H9 (cell line): ENCODE measurements at regions not wholly inside any gene's neighbourhood (a gene's known extent, or its start where the extent isn't known, plus 50 kb on each side); places are given as distances from the start of the nearest gene placed in this dataset.

Experiments
- DNase-seq: peaks from one replicate; pipeline ENCODE4 v3.0.0-alpha.2; 2017
- H2AFZ ChIP-seq: one replicate; pipeline ENCODE4 v1.6.1; 2013; ENCODE audit warnings: mild to moderate bottlenecking, low read length, control low read depth, moderate library complexity
- H2AK5ac ChIP-seq: 2 replicates; pipeline ENCODE4 v1.6.1; 2013; ENCODE audit warnings: low read length, control low read depth, mixed read lengths; ENCODE audit not compliant: insufficient read length
- H2BK120ac ChIP-seq: one replicate; pipeline ENCODE4 v1.6.1; 2013; ENCODE audit warnings: low read depth, mild to moderate bottlenecking, low read length, control low read depth, inconsistent platforms; ENCODE audit not compliant: poor library complexity, severe bottlenecking
- H2BK12ac ChIP-seq: 2 replicates; pipeline ENCODE4 v1.6.1; 2013; ENCODE audit warnings: low read length, control low read depth, mixed read lengths, low read depth; ENCODE audit not compliant: insufficient read length
- H2BK15ac ChIP-seq: 2 replicates; pipeline ENCODE4 v1.6.1; 2013; ENCODE audit warnings: low read depth, low read length, control low read depth
- H2BK20ac ChIP-seq: one replicate; pipeline ENCODE4 v1.6.1; 2013; ENCODE audit warnings: low read depth, mild to moderate bottlenecking, low read length, control low read depth, inconsistent platforms; ENCODE audit not compliant: poor library complexity, severe bottlenecking
- H2BK5ac ChIP-seq: 2 replicates; pipeline ENCODE4 v1.6.1; 2013; ENCODE audit warnings: low read length, control low read depth, mixed read lengths; ENCODE audit not compliant: insufficient read length
- H3K14ac ChIP-seq: 2 replicates; pipeline ENCODE4 v1.6.1; 2013; ENCODE audit warnings: low read length, control low read depth; ENCODE audit not compliant: insufficient read depth
- H3K18ac ChIP-seq: 2 replicates; pipeline ENCODE4 v1.6.1; 2013; ENCODE audit warnings: low read depth, mild to moderate bottlenecking, mixed read lengths, low read length, control low read depth; ENCODE audit not compliant: insufficient read length
- H3K23ac ChIP-seq: 2 replicates; pipeline ENCODE4 v1.6.1; 2013; ENCODE audit warnings: low read length, control low read depth, mixed read lengths, low read depth; ENCODE audit not compliant: insufficient read length
- H3K23me2 ChIP-seq: 2 replicates; pipeline ENCODE4 v1.6.1; 2013; ENCODE audit warnings: low read depth, mild to moderate bottlenecking, mixed read lengths, low read length, control low read depth; ENCODE audit not compliant: insufficient read length, poor library complexity, severe bottlenecking
- H3K27ac ChIP-seq: 2 replicates; pipeline ENCODE4 v1.5.1; 2013; ENCODE audit warnings: low read length, control low read depth, mixed read lengths, low read depth; ENCODE audit not compliant: insufficient read length
- H3K27me3 ChIP-seq: 2 replicates; pipeline ENCODE4 v1.6.1; 2013; ENCODE audit warnings: low read length, control low read depth, inconsistent platforms; ENCODE audit not compliant: insufficient read depth
- H3K4ac ChIP-seq: 2 replicates; pipeline ENCODE4 v1.6.1; 2013; ENCODE audit warnings: low read depth, mild to moderate bottlenecking, control low read depth, inconsistent platforms, low read length, moderate library complexity
- H3K4me1 ChIP-seq: 2 replicates; pipeline ENCODE4 v1.6.1; 2013; ENCODE audit warnings: low read length, control low read depth, inconsistent platforms; ENCODE audit not compliant: insufficient read depth
- H3K4me2 ChIP-seq: 2 replicates; pipeline ENCODE4 v1.6.1; 2013; ENCODE audit warnings: low read length, control low read depth, mixed read lengths; ENCODE audit not compliant: insufficient read length, insufficient read depth
- H3K56ac ChIP-seq: 2 replicates; pipeline ENCODE4 v1.6.1; 2013; ENCODE audit warnings: low read depth, mild to moderate bottlenecking, mixed read lengths, low read length, control low read depth; ENCODE audit not compliant: insufficient read length
- H3K79me1 ChIP-seq: 2 replicates; pipeline ENCODE4 v1.6.1; 2013; ENCODE audit warnings: low read depth, mild to moderate bottlenecking, moderate library complexity, low read length, control low read depth, inconsistent platforms; ENCODE audit not compliant: insufficient read depth, poor library complexity, severe bottlenecking
- H3K79me2 ChIP-seq: 2 replicates; pipeline ENCODE4 v1.6.1; 2013; ENCODE audit warnings: low read length, control low read depth, inconsistent platforms; ENCODE audit not compliant: insufficient read depth
- H3K9ac ChIP-seq: 2 replicates; pipeline ENCODE4 v1.6.1; 2013; ENCODE audit warnings: low read length, control low read depth, mixed read lengths; ENCODE audit not compliant: insufficient read length; ENCODE audit errors: extremely low read depth
- H3K9me3 ChIP-seq: one replicate; pipeline ENCODE4 v1.6.1; 2013; ENCODE audit warnings: low read depth, low read length, inconsistent platforms; ENCODE audit not compliant: control insufficient read depth
- H3T11ph ChIP-seq: one replicate; pipeline ENCODE4 v1.6.1; 2013; ENCODE audit warnings: mild to moderate bottlenecking, low read length, control low read depth, inconsistent platforms
- H4K20me1 ChIP-seq: one replicate; pipeline ENCODE4 v1.6.1; 2013; ENCODE audit not compliant: control insufficient read depth, insufficient read length, insufficient read depth
- H4K5ac ChIP-seq: 2 replicates; pipeline ENCODE4 v1.6.1; 2013; ENCODE audit warnings: low read depth, mild to moderate bottlenecking, mixed read lengths, low read length, control low read depth; ENCODE audit not compliant: insufficient read length
- H4K8ac ChIP-seq: replicated peaks from 2 replicates; pipeline ENCODE4 v1.6.1; 2013; ENCODE audit warnings: low read length, control low read depth, mixed read lengths, low read depth; ENCODE audit not compliant: insufficient read length
- H4K91ac ChIP-seq: 2 replicates; pipeline ENCODE4 v1.6.1; 2013; ENCODE audit warnings: low read depth, mild to moderate bottlenecking, moderate library complexity, mixed read lengths, low read length, control low read depth; ENCODE audit not compliant: insufficient read length
- H3K27ac Mint-ChIP-seq, 3 experiments: 2 replicates in 2 of 3; 3 replicates in 1 of 3; pipeline ENCODE4 v1.8.0; 2020 to 2021; ENCODE audit warnings: mixed read lengths in 3 of 3, mild to moderate bottlenecking in 1 of 3, moderate library complexity in 1 of 3
- H3K27me3 Mint-ChIP-seq: 2 replicates; pipeline ENCODE4 v1.8.0; 2021; ENCODE audit warnings: low read depth, mild to moderate bottlenecking, moderate library complexity, mixed read lengths
- H3K36me3 Mint-ChIP-seq, 3 experiments: 2 replicates in 2 of 3; 3 replicates in 1 of 3; pipeline ENCODE4 v1.8.0; 2020 to 2021; ENCODE audit warnings: low read depth in 3 of 3, mixed read lengths in 3 of 3; ENCODE audit not compliant: insufficient read depth in 1 of 3
- H3K4me1 Mint-ChIP-seq, 2 experiments: 2 replicates each; pipeline ENCODE4 v1.8.0; 2020; ENCODE audit warnings: mixed read lengths in 2 of 2
- H3K4me3 Mint-ChIP-seq, 2 experiments: 2 replicates in 1 of 2; 3 replicates in 1 of 2; pipeline ENCODE4 v1.8.0; 2020 to 2021; ENCODE audit warnings: mild to moderate bottlenecking in 2 of 2, mixed read lengths in 2 of 2, moderate library complexity in 1 of 2
- H3K9me3 Mint-ChIP-seq, 2 experiments: 2 replicates in 1 of 2; 3 replicates in 1 of 2; pipeline ENCODE4 v1.8.0; 2020; ENCODE audit warnings: mild to moderate bottlenecking in 2 of 2, mixed read lengths in 2 of 2, moderate library complexity in 1 of 2
- CTCF ChIP-seq: fragments of 200-600 bp; sonication (generic); conservative IDR thresholded peaks from 3 replicates; pipeline ENCODE4 v1.8.0; 2021; ENCODE audit warnings: antibody characterized with exemption, mild to moderate bottlenecking
- WGBS: extraction: QIAGEN DNeasy Blood & Tissue Kit; methylation state at CpG from one replicate; pipeline ENCODE4 v1.1.7; 2013; ENCODE audit warnings: missing lambda C conversion rate, low lambda C conversion rate, mixed read lengths; ENCODE audit not compliant: insufficient read length; ENCODE audit errors: extremely low coverage; 5-methylcytosine and 5-hydroxymethylcytosine counted together

GRCh38 chr2:184369307-184369706 lies 229.0 kb upstream of the ZNF804A start:
- Histone ChIP-seq H3K14ac (no peak overlapping the region), H3K4ac (no peak overlapping the region), H3K9me3 (no peaks in the 10 kb centered on the region), H2BK12ac (no peak overlapping the region), H3K79me1 (no peaks in the 10 kb centered on the region), H3K23ac (no peak overlapping the region), H3K27me3 (no peaks in the 10 kb centered on the region), H4K5ac (no peak overlapping the region), H4K8ac (no peak overlapping the region), H3K4me1 (no peaks in the 10 kb centered on the region), H3T11ph (no peak overlapping the region), H3K27ac (no peak overlapping the region), H2BK20ac (no peak overlapping the region), H4K91ac (no peak overlapping the region), H4K20me1 (no peaks in the 10 kb centered on the region), H3K56ac (no peak overlapping the region), H2BK15ac (no peak overlapping the region), H3K23me2 (no peaks in the 10 kb centered on the region), H3K79me2 (no peaks in the 10 kb centered on the region), H3K9ac (no peak overlapping the region), H2AK5ac (no peak overlapping the region), H2BK5ac (no peak overlapping the region), H2AFZ (no peak overlapping the region), H3K4me2 (no peak overlapping the region), H2BK120ac (no peak overlapping the region), H3K18ac (no peak overlapping the region)
- TF ChIP-seq CTCF = no peak
- DNase-seq = no peak
- Mint-ChIP-seq H3K4me3 (no peak overlapping the region), H3K27ac (no peak overlapping the region), H3K4me1 (peaks cover 15 to 24% of the 10 kb centered on the region in 2 experiments), H3K9me3 (no peaks in the 10 kb centered on the region; a peak in 2 of 5 replicates), H3K36me3 (peaks cover 0 to 2% (median 0%) of the 10 kb centered on the region in 3 experiments; a peak in 1 of 7 replicates), H3K27me3 (no peaks in the 10 kb centered on the region)
- no CpG with 5 or more reads among the region's 5 CpGs for WGBS
